Astrocyte (in vitro differentiated cells and primary cell): ENCODE measurements at regions not wholly inside any gene's neighbourhood (a gene's known extent, or its start where the extent isn't known, plus 50 kb on each side); places are given as distances from the start of the nearest gene placed in this dataset.

ENCODE experiments used
- DNase-seq: peaks from one replicate; pipeline ENCODE4 v3.0.0-alpha.2; 2010; ENCODE audit warnings: low read depth
- FAIRE-seq: peaks from 2 replicates; lab custom pipeline; 2011; peaks lifted over from hg19 to GRCh38; lab: Jason Lieb, UNC
- H2AFZ ChIP-seq: 2 replicates; pipeline ENCODE4 v1.6.0; 2012; ENCODE audit warnings: low read depth, low read length, inconsistent platforms
- H3K27ac ChIP-seq: 2 replicates; pipeline ENCODE4 v1.5.1; 2011; ENCODE audit warnings: low read depth, low read length, inconsistent platforms
- H3K27me3 ChIP-seq: 2 replicates; pipeline ENCODE4 v1.6.0; 2011; ENCODE audit warnings: low read length, inconsistent platforms; ENCODE audit not compliant: insufficient read depth
- H3K36me3 ChIP-seq: 2 replicates; pipeline ENCODE4 v1.5.1; 2011; ENCODE audit warnings: low read length, inconsistent platforms; ENCODE audit not compliant: insufficient read depth
- H3K4me1 ChIP-seq: 2 replicates; pipeline ENCODE4 v1.5.1; 2011; ENCODE audit warnings: low read length, inconsistent platforms; ENCODE audit not compliant: insufficient read depth
- H3K4me2 ChIP-seq: 2 replicates; pipeline ENCODE4 v1.6.0; 2012; ENCODE audit warnings: low read length, inconsistent platforms
- H3K4me3 ChIP-seq: 2 replicates; pipeline ENCODE4 v1.5.1; 2011; ENCODE audit warnings: low read depth, mild to moderate bottlenecking, low read length, inconsistent platforms; ENCODE audit not compliant: insufficient read depth
- H3K79me2 ChIP-seq: 2 replicates; pipeline ENCODE4 v1.6.0; 2012; ENCODE audit warnings: mild to moderate bottlenecking, low read length, inconsistent platforms; ENCODE audit not compliant: insufficient read depth
- H3K9ac ChIP-seq: 2 replicates; pipeline ENCODE4 v1.6.0; 2012; ENCODE audit warnings: mild to moderate bottlenecking, low read length, inconsistent platforms
- H3K9me3 ChIP-seq: 2 replicates; pipeline ENCODE4 v1.5.1; 2012; ENCODE audit warnings: low read depth, mild to moderate bottlenecking, low read length, inconsistent platforms; ENCODE audit not compliant: insufficient read depth
- H4K20me1 ChIP-seq: 2 replicates; pipeline ENCODE4 v1.6.0; 2012; ENCODE audit warnings: low read length, inconsistent platforms; ENCODE audit not compliant: insufficient read depth
- H3K27ac Mint-ChIP-seq: one replicate; pipeline ENCODE4 v1.8.0; 2021; ENCODE audit warnings: mild to moderate bottlenecking, mixed read lengths; ENCODE audit not compliant: unreplicated experiment
- H3K27me3 Mint-ChIP-seq: one replicate; pipeline ENCODE4 v1.8.0; 2021; ENCODE audit warnings: low read depth, mixed read lengths; ENCODE audit not compliant: unreplicated experiment
- H3K36me3 Mint-ChIP-seq: one replicate; pipeline ENCODE4 v1.8.0; 2021; ENCODE audit warnings: low read depth, mixed read lengths; ENCODE audit not compliant: unreplicated experiment
- H3K4me1 Mint-ChIP-seq: one replicate; pipeline ENCODE4 v1.8.0; 2021; ENCODE audit warnings: low read depth, mixed read lengths; ENCODE audit not compliant: unreplicated experiment
- H3K4me3 Mint-ChIP-seq: one replicate; pipeline ENCODE4 v1.8.0; 2021; ENCODE audit warnings: mild to moderate bottlenecking, moderate library complexity, mixed read lengths; ENCODE audit not compliant: unreplicated experiment
- H3K9me3 Mint-ChIP-seq: one replicate; pipeline ENCODE4 v1.8.0; 2021; ENCODE audit warnings: mild to moderate bottlenecking, mixed read lengths; ENCODE audit not compliant: unreplicated experiment
- EZH2 ChIP-seq: IDR thresholded peaks from 2 replicates; pipeline ENCODE4 v1.6.1; 2012; ENCODE audit warnings: mild to moderate bottlenecking, low read length, inconsistent platforms; ENCODE audit not compliant: insufficient read depth
- TF ChIP-seq, protein P1 (sequence below): IDR thresholded peaks from 2 replicates; pipeline ENCODE4 v1.5.1; 2011; ENCODE audit warnings: low read depth, mild to moderate bottlenecking, inconsistent platforms, low read length, moderate library complexity; ENCODE audit not compliant: insufficient read depth

DNA sequence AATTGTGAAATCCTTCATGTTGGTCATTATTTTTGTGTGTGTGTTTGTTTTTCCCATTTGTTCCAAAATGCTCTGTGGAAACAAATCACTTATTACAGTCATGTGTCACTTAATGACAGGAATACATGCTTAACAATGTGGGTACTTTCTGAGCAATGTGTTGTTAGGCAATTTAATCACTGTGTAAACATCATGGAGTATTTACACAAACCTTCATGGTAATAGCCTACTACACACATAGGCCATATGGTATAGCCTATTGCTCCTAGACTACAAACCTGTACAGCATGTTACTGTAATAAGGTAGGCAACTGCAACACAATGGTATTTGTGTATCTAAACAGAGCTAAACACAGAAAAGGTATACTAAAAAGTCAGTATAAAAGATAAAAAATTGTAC, 388.9 kb upstream of the PPP1R2C start:
- H3K4me1 Mint-ChIP-seq = no peaks in the 10 kb centered on the region
- no peak for TF ChIP-seq EZH2
- TF ChIP-seq, protein P1, sequence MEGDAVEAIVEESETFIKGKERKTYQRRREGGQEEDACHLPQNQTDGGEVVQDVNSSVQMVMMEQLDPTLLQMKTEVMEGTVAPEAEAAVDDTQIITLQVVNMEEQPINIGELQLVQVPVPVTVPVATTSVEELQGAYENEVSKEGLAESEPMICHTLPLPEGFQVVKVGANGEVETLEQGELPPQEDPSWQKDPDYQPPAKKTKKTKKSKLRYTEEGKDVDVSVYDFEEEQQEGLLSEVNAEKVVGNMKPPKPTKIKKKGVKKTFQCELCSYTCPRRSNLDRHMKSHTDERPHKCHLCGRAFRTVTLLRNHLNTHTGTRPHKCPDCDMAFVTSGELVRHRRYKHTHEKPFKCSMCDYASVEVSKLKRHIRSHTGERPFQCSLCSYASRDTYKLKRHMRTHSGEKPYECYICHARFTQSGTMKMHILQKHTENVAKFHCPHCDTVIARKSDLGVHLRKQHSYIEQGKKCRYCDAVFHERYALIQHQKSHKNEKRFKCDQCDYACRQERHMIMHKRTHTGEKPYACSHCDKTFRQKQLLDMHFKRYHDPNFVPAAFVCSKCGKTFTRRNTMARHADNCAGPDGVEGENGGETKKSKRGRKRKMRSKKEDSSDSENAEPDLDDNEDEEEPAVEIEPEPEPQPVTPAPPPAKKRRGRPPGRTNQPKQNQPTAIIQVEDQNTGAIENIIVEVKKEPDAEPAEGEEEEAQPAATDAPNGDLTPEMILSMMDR = no peak
- H3K9me3 ChIP-seq = no peaks in the 10 kb centered on the region
- H3K27ac ChIP-seq = no peak overlapping the region
- H3K36me3 ChIP-seq = no peaks in the 10 kb centered on the region
- no peak overlapping the region for H3K9ac ChIP-seq
- no peaks in the 10 kb centered on the region for H4K20me1 ChIP-seq
- no peaks in the 10 kb centered on the region for H3K27me3 ChIP-seq
- H3K4me3 Mint-ChIP-seq = no peak overlapping the region
- H3K27ac Mint-ChIP-seq = no peak overlapping the region
- H3K36me3 Mint-ChIP-seq = no peaks in the 10 kb centered on the region
- DNase-seq (no peak), FAIRE-seq (no peak)
- H2AFZ ChIP-seq = no peak overlapping the region
- H3K4me2 ChIP-seq = no peak overlapping the region
- H3K9me3 Mint-ChIP-seq = no peaks in the 10 kb centered on the region
- H3K4me3 ChIP-seq = no peak overlapping the region
- H3K27me3 Mint-ChIP-seq = no peaks in the 10 kb centered on the region
- H3K4me1 ChIP-seq = no peaks in the 10 kb centered on the region
- no peaks in the 10 kb centered on the region for H3K79me2 ChIP-seq

DNA sequence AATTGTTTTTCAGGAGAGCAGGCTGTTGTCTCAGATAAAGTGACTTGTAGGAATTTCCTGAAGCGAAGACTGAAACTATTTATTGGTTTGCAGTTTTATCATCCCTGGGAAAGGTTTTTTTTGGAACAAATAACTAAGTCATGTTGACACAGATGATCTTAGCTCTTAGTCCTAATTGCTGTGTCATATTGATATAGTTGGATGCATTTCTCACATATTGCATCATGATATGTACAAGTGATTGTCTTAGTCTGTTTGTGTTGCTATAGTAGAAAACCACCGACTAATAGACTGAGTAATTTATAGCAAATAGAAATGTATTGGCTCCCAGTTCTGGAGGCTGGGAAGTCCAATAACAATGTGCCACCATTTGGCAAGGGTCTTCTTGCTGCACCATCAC, 397.5 kb upstream of the PPP1R2C start:
- no peak for TF ChIP-seq EZH2
- TF ChIP-seq, protein P1 = no peak
- Histone ChIP-seq H3K79me2 (no peaks in the 10 kb centered on the region), H3K27me3 (no peaks in the 10 kb centered on the region), H3K9me3 (no peaks in the 10 kb centered on the region), H2AFZ (no peak overlapping the region), H3K27ac (no peak overlapping the region), H3K36me3 (no peaks in the 10 kb centered on the region), H3K4me1 (no peaks in the 10 kb centered on the region), H4K20me1 (no peaks in the 10 kb centered on the region), H3K4me2 (no peak overlapping the region), H3K9ac (no peak overlapping the region), H3K4me3 (no peak overlapping the region)
- FAIRE-seq (peak; percentile 95), DNase-seq (no peak)
- Mint-ChIP-seq H3K27ac (no peak overlapping the region), H3K36me3 (no peaks in the 10 kb centered on the region), H3K4me1 (no peaks in the 10 kb centered on the region), H3K27me3 (no peaks in the 10 kb centered on the region), H3K4me3 (no peak overlapping the region), H3K9me3 (no peaks in the 10 kb centered on the region)

DNA sequence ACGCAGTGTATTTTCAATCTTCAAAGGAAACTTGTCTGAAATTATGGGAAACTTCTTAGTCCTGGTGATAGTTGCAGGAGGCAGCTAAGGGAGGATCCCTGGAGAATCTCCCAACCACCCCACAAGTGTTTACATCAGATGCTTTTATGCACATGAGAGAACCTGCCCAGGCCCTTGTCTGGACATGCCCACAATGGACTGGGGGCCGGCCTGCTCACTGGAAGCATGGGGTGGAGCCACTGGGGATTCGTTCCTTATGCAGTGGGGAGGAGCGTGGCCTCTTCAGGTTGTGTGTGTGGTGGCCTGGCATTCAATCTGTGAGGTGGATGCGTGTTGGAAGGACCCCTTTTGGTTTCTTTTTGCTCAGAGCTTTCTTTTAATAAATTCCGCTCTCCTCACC, 398.7 kb upstream of the PPP1R2C start:
- Histone ChIP-seq H3K9me3 (no peaks in the 10 kb centered on the region), H4K20me1 (no peaks in the 10 kb centered on the region), H3K27ac (no peak overlapping the region), H3K36me3 (no peaks in the 10 kb centered on the region), H2AFZ (no peak overlapping the region), H3K4me2 (no peak overlapping the region), H3K79me2 (no peaks in the 10 kb centered on the region), H3K27me3 (no peaks in the 10 kb centered on the region), H3K4me1 (no peaks in the 10 kb centered on the region), H3K9ac (no peak overlapping the region), H3K4me3 (no peak overlapping the region)
- H3K4me1 Mint-ChIP-seq = no peaks in the 10 kb centered on the region
- no peaks in the 10 kb centered on the region for H3K27me3 Mint-ChIP-seq
- FAIRE-seq = no peak
- TF ChIP-seq, protein P1 = no peak
- TF ChIP-seq EZH2 = no peak
- H3K4me3 Mint-ChIP-seq = no peak overlapping the region
- H3K9me3 Mint-ChIP-seq = no peaks in the 10 kb centered on the region
- no peak for DNase-seq
- no peak overlapping the region for H3K27ac Mint-ChIP-seq
- no peaks in the 10 kb centered on the region for H3K36me3 Mint-ChIP-seq
